Chondrocyte (in vitro differentiated cells): ENCODE measurements at regions not wholly inside any gene's neighbourhood (a gene's known extent, or its start where the extent isn't known, plus 50 kb on each side); places are given as distances from the start of the nearest gene placed in this dataset.

Source experiments
- DNase-seq: peaks from one replicate; pipeline ENCODE4 v3.0.0; 2021; ENCODE audit warnings: mixed read lengths, low spot score
- H3K27ac Mint-ChIP-seq: one replicate; pipeline ENCODE4 v1.8.0; 2021; ENCODE audit warnings: mild to moderate bottlenecking, moderate library complexity, mixed read lengths; ENCODE audit not compliant: unreplicated experiment
- H3K27me3 Mint-ChIP-seq: 2 replicates; pipeline ENCODE4 v1.8.0; 2021; ENCODE audit warnings: low read depth, mixed read lengths
- H3K36me3 Mint-ChIP-seq: 2 replicates; pipeline ENCODE4 v1.8.0; 2021; ENCODE audit warnings: low read depth, mixed read lengths
- H3K4me1 Mint-ChIP-seq: 2 replicates; pipeline ENCODE4 v1.8.0; 2021; ENCODE audit warnings: low read depth, mild to moderate bottlenecking, mixed read lengths
- H3K4me3 Mint-ChIP-seq: one replicate; pipeline ENCODE4 v1.8.0; 2021; ENCODE audit warnings: mild to moderate bottlenecking, moderate library complexity, mixed read lengths; ENCODE audit not compliant: unreplicated experiment
- H3K9me3 Mint-ChIP-seq: 2 replicates; pipeline ENCODE4 v1.8.0; 2021; ENCODE audit warnings: low read depth, mixed read lengths
- TF ChIP-seq, protein P1 (sequence below): fragments of 200-600 bp; sonication (generic); IDR thresholded peaks from 2 replicates; pipeline ENCODE4 v1.5.0; 2021; ENCODE audit warnings: antibody characterized with exemption, mild to moderate bottlenecking, moderate library complexity

DNA sequence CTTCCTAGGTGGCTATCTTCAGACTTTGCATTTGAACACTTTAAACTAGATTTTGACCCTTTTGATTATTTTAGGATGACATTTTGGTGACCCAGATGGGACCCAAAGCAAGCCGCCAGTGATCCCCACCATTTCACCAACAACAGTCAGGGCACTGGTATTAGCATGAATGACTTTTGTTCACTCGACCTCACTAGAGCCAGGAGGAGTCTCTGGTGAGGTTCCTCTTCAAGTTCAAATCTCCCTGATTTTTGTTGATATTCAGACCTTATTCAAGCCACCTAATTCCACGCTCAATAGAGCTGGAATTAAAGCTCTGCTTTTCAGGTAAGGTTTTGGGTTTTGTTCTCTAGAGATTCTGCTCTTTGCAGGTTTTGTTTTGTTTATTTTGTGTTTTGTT lies 202.3 kb downstream of the MREG start:
- Mint-ChIP-seq H3K27me3 (no peaks in the 10 kb centered on the region), H3K4me1 (peaks cover 27% of the 10 kb centered on the region), H3K4me3 (no peak overlapping the region), H3K9me3 (no peaks in the 10 kb centered on the region), H3K27ac (no peak overlapping the region), H3K36me3 (no peaks in the 10 kb centered on the region)
- DNase-seq = no peak
- TF ChIP-seq, protein P1, sequence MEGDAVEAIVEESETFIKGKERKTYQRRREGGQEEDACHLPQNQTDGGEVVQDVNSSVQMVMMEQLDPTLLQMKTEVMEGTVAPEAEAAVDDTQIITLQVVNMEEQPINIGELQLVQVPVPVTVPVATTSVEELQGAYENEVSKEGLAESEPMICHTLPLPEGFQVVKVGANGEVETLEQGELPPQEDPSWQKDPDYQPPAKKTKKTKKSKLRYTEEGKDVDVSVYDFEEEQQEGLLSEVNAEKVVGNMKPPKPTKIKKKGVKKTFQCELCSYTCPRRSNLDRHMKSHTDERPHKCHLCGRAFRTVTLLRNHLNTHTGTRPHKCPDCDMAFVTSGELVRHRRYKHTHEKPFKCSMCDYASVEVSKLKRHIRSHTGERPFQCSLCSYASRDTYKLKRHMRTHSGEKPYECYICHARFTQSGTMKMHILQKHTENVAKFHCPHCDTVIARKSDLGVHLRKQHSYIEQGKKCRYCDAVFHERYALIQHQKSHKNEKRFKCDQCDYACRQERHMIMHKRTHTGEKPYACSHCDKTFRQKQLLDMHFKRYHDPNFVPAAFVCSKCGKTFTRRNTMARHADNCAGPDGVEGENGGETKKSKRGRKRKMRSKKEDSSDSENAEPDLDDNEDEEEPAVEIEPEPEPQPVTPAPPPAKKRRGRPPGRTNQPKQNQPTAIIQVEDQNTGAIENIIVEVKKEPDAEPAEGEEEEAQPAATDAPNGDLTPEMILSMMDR = no peak

DNA sequence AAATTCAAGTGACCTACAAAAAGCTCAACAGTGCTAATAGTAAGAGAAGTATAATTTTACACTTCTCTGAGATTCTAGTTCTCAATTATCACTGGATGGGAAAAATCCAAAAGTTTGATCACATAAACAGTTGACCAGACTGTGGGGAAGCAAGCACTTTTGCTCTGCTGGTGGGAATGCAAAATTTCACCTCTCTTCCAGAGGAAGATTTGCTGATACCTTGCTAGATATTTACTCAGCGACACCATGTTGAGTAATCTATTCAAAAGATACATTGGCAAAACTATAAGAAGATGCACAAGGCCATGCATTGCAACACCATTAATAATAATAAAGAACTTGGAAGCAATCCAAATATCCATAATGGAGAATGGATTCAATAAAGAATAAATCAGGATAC lies 204.4 kb downstream of the MREG start:
- TF ChIP-seq, protein P1 = peak; percentile 59
- Mint-ChIP-seq H3K4me1 (peaks cover 25% of the 10 kb centered on the region), H3K27ac (no peak overlapping the region), H3K4me3 (no peak overlapping the region), H3K27me3 (no peaks in the 10 kb centered on the region), H3K9me3 (no peaks in the 10 kb centered on the region), H3K36me3 (no peaks in the 10 kb centered on the region)
- no peak for DNase-seq

DNA sequence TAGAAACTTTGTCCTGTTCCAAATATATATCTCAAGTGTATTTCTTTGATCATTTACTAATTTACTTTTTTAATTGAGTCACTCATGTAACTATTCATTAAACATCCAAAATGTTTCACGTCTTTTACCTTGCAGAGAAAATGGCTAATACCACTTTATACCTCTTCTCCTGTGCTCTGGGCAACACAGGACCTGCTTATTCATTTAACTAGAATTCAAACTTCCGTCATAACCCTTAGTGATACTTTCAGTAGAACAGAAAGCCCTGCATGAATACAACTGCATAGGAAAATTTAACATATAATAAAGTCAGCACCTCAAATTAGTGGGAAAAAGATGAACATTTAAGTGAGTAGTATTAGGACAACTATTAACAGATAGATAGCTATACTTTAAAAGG lies 205.2 kb downstream of the MREG start:
- no peaks in the 10 kb centered on the region for H3K27me3 Mint-ChIP-seq
- DNase-seq = no peak
- no peaks in the 10 kb centered on the region for H3K36me3 Mint-ChIP-seq
- no peaks in the 10 kb centered on the region for H3K9me3 Mint-ChIP-seq
- H3K27ac Mint-ChIP-seq = no peak overlapping the region
- TF ChIP-seq, protein P1 = no peak
- no peak overlapping the region for H3K4me3 Mint-ChIP-seq
- peaks cover 23% of the 10 kb centered on the region for H3K4me1 Mint-ChIP-seq

DNA sequence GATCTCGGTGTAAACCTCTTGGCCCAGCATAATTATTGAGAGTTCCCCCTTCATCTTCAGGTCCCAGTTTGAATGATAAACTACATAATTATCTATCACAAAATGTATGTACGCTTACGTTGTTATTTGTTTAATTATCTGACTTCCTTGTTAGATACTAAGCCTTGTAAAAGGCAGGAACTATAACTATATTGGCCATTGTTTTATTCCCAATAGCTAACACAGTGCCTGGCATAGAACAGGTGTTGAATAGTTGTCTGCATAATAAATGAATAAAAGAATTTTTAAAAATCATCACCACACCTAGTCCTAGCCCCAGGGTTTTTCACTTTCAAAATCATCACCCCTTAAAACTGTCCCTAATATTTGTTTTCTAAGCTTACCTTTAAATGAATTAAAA lies 207.9 kb downstream of the MREG start:
- DNase-seq = no peak
- peaks cover 13% of the 10 kb centered on the region for H3K4me1 Mint-ChIP-seq
- H3K9me3 Mint-ChIP-seq = peaks cover 3% of the 10 kb centered on the region
- no peak overlapping the region for H3K27ac Mint-ChIP-seq
- peaks cover 2% of the 10 kb centered on the region for H3K36me3 Mint-ChIP-seq
- no peaks in the 10 kb centered on the region for H3K27me3 Mint-ChIP-seq
- H3K4me3 Mint-ChIP-seq = no peak overlapping the region
- TF ChIP-seq, protein P1 = no peak

DNA sequence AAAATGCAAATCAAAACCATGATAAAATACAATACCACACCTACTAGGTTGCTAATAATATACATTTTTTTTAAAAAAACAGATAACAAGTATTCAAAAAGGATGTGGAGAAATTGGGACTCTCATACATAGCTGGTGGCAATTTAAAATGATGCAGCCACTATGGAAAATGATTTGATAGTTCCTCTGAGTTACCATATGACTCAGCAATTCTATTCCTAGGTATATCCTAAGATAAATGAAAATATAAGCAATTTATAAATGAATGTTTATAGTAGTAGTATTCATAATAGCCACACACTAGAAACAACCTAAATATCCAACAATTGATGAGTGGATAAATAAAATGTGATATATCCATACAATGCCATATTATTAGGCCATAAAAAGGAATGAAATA lies 210.2 kb downstream of the MREG start:
- H3K4me1 Mint-ChIP-seq = peaks cover 22% of the 10 kb centered on the region
- no peaks in the 10 kb centered on the region for H3K27me3 Mint-ChIP-seq
- H3K4me3 Mint-ChIP-seq = no peak overlapping the region
- H3K36me3 Mint-ChIP-seq = peaks cover 2% of the 10 kb centered on the region
- DNase-seq = no peak
- TF ChIP-seq, protein P1 = no peak
- peaks cover 3% of the 10 kb centered on the region for H3K9me3 Mint-ChIP-seq
- H3K27ac Mint-ChIP-seq = no peak overlapping the region
